ENCODE measurements at regions not wholly inside any gene's neighbourhood (a gene's known extent, or its start where the extent isn't known, plus 50 kb on each side); places are given as distances from the start of the nearest gene placed in this dataset.
"Not testable (repeated sequence)": the region's sequence is repeated elsewhere in the genome, so short reads cannot be mapped to it uniquely, and the experiment has no call there.

DNA sequence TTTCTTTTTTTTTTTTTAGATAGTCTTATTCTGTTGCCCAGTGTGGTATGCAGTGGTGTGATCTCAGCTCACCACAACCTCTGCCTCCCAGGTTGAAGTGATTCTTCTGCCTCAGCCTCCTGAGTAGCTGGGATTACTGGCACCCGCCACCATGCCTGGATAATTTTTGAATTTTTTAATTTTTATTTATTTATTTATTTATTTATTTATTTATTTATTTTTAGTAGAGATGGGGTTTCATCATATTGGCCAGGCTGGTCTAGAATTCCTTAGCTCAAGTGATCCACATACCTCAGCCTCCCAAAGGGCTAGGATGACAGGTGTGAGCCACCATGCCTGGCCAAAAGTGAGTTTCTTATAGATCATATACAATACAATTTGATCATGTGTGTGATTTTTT is 395.9 kb upstream of the IRX2 start:
- not testable (repeated sequence) for H3K27me3 ChIP-seq (ENCODE audit: control insufficient read depth, insufficient read depth, low read length); H3K27ac ChIP-seq (ENCODE audit: low read depth, low read length); H3K9me3 ChIP-seq (ENCODE audit: control insufficient read depth, insufficient read depth, low read depth, low read length); H3K4me1 ChIP-seq (ENCODE audit: control insufficient read depth, insufficient read depth, low read length); H3K4me3 ChIP-seq (ENCODE audit: low read depth, low read length); H3K36me3 ChIP-seq (ENCODE audit: control insufficient read depth, insufficient read depth, low read length); H3K9ac ChIP-seq (ENCODE audit: low read length)

GRCh38 chr5:3145641-3146040 is 394.2 kb upstream of the IRX2 start:
- Histone ChIP-seq H3K27me3 (ENCODE audit: control insufficient read depth, insufficient read depth, low read length) (no peaks in the 10 kb centered on the region), H3K9me3 (ENCODE audit: control insufficient read depth, insufficient read depth, low read depth, low read length) (no peaks in the 10 kb centered on the region), H3K4me1 (ENCODE audit: control insufficient read depth, insufficient read depth, low read length) (no peaks in the 10 kb centered on the region), H3K27ac (ENCODE audit: low read depth, low read length) (no peak overlapping the region), H3K4me3 (ENCODE audit: low read depth, low read length) (no peak overlapping the region), H3K9ac (ENCODE audit: low read length) (no peak overlapping the region), H3K36me3 (ENCODE audit: control insufficient read depth, insufficient read depth, low read length) (no peaks in the 10 kb centered on the region)

GRCh38 chr5:3143382-3143781 is 391.9 kb upstream of the IRX2 start:
- Histone ChIP-seq H3K9me3 (ENCODE audit: control insufficient read depth, insufficient read depth, low read depth, low read length) (no peaks in the 10 kb centered on the region), H3K4me1 (ENCODE audit: control insufficient read depth, insufficient read depth, low read length) (no peaks in the 10 kb centered on the region), H3K27ac (ENCODE audit: low read depth, low read length) (no peak overlapping the region), H3K4me3 (ENCODE audit: low read depth, low read length) (no peak overlapping the region), H3K9ac (ENCODE audit: low read length) (no peak overlapping the region), H3K27me3 (ENCODE audit: control insufficient read depth, insufficient read depth, low read length) (no peaks in the 10 kb centered on the region), H3K36me3 (ENCODE audit: control insufficient read depth, insufficient read depth, low read length) (no peaks in the 10 kb centered on the region)

- Histone ChIP-seq H3K36me3 (ENCODE audit: control insufficient read depth, insufficient read depth, low read length) (no peaks in the 10 kb centered on the region), H3K4me3 (ENCODE audit: low read depth, low read length) (no peak overlapping the region), H3K4me1 (ENCODE audit: control insufficient read depth, insufficient read depth, low read length) (no peaks in the 10 kb centered on the region)
Observed at GRCh38 chr5:3142261-3143027, 391.0 kb upstream of the IRX2 start.

GRCh38 chr5:3140117-3140516 is 388.6 kb upstream of the IRX2 start:
- H3K36me3 ChIP-seq (ENCODE audit: control insufficient read depth, insufficient read depth, low read length) = no peaks in the 10 kb centered on the region
- no peaks in the 10 kb centered on the region for H3K9me3 ChIP-seq (ENCODE audit: control insufficient read depth, insufficient read depth, low read depth, low read length)
- no peak overlapping the region for H3K9ac ChIP-seq (ENCODE audit: low read length)
- H3K4me1 ChIP-seq (ENCODE audit: control insufficient read depth, insufficient read depth, low read length) = no peaks in the 10 kb centered on the region
- H3K27me3 ChIP-seq (ENCODE audit: control insufficient read depth, insufficient read depth, low read length) = no peaks in the 10 kb centered on the region
- no peak overlapping the region for H3K27ac ChIP-seq (ENCODE audit: low read depth, low read length)
- H3K4me3 ChIP-seq (ENCODE audit: low read depth, low read length) = no peak overlapping the region

More at GRCh38 chr5:3142261-3143027, 391.0 kb upstream of the IRX2 start:
- Histone ChIP-seq H3K27ac (ENCODE audit: low read depth, low read length) (no peak overlapping the region), H3K9me3 (ENCODE audit: control insufficient read depth, insufficient read depth, low read depth, low read length) (no peaks in the 10 kb centered on the region), H3K27me3 (ENCODE audit: control insufficient read depth, insufficient read depth, low read length) (no peaks in the 10 kb centered on the region), H3K9ac (ENCODE audit: low read length) (no peak overlapping the region)

- Histone ChIP-seq H3K27me3 (ENCODE audit: control insufficient read depth, insufficient read depth, low read length) (no peaks in the 10 kb centered on the region), H3K4me3 (ENCODE audit: low read depth, low read length) (no peak overlapping the region), H3K27ac (ENCODE audit: low read depth, low read length) (no peak overlapping the region), H3K9me3 (ENCODE audit: control insufficient read depth, insufficient read depth, low read depth, low read length) (no peaks in the 10 kb centered on the region), H3K4me1 (ENCODE audit: control insufficient read depth, insufficient read depth, low read length) (no peaks in the 10 kb centered on the region), H3K9ac (ENCODE audit: low read length) (no peak overlapping the region), H3K36me3 (ENCODE audit: control insufficient read depth, insufficient read depth, low read length) (no peaks in the 10 kb centered on the region)
Observed at GRCh38 chr5:3139499-3139931, 388.0 kb upstream of the IRX2 start.

DNA sequence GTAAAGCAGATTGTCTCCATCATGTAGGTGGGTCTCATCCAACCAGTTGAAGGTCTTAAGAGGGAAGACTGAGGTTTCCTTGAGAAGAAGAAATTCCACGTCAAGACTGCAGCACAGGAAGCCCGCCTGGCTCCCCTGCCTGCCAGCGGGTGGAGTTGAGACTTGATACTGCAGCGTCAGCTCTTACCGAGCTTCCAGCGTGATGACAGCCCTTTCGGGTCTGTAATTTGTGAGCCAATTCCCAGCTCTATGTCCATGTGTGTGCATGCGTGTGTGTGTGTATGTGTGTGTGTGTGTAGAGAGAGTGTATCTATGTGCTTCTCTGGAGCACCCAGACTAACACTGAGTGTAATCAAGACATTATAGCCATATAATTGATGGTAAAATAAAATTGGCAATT is 379.7 kb upstream of the IRX2 start:
- H3K4me1 ChIP-seq (ENCODE audit: control insufficient read depth, insufficient read depth, low read length) = 0 out of 2 replicates have a peak, but pooled peaks cover 4% of the 10 kb centered on the region
- H3K27me3 ChIP-seq (ENCODE audit: control insufficient read depth, insufficient read depth, low read length) = no peaks in the 10 kb centered on the region; the same call in 1 of the 2 replicates

DNA sequence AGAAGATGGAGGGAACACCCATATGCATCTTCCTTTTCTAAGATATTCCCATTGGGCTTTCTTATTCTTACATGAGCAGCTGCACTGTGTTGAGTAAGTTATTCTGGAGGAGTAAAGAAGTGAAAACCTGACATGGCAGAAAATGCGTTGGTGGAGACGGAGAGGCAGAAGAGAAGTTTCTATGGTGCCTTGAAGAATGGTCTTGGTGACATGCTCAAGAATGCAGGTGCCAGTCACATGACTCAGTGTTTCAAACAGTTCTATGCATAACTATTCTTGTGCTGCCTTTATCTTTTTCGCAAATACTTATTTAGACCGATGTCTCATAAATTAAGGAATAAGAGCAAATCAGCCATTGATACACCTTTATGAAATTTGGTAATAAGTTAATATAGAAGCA is 377.8 kb upstream of the IRX2 start:
- H3K27me3 ChIP-seq (ENCODE audit: control insufficient read depth, insufficient read depth, low read length) = no peaks in the 10 kb centered on the region; the same call in 1 of the 2 replicates
- no peak overlapping the region for H3K9ac ChIP-seq (ENCODE audit: low read length)
- peaks cover 16% of the 10 kb centered on the region for H3K4me1 ChIP-seq (ENCODE audit: control insufficient read depth, insufficient read depth, low read length)
- no peaks in the 10 kb centered on the region for H3K9me3 ChIP-seq (ENCODE audit: control insufficient read depth, insufficient read depth, low read depth, low read length)
- H3K36me3 ChIP-seq (ENCODE audit: control insufficient read depth, insufficient read depth, low read length) = no peaks in the 10 kb centered on the region
- H3K4me3 ChIP-seq (ENCODE audit: low read depth, low read length) = no peak overlapping the region
- H3K27ac ChIP-seq (ENCODE audit: low read depth, low read length) = no peak overlapping the region

More for the DNA sequence above, 379.7 kb upstream of the IRX2 start:
- H3K9ac ChIP-seq (ENCODE audit: low read length) = no peak overlapping the region
- H3K9me3 ChIP-seq (ENCODE audit: control insufficient read depth, insufficient read depth, low read depth, low read length) = no peaks in the 10 kb centered on the region
- H3K4me3 ChIP-seq (ENCODE audit: low read depth, low read length) = no peak overlapping the region
- H3K36me3 ChIP-seq (ENCODE audit: control insufficient read depth, insufficient read depth, low read length) = no peaks in the 10 kb centered on the region
- no peak overlapping the region for H3K27ac ChIP-seq (ENCODE audit: low read depth, low read length)

- H3K27me3 ChIP-seq (ENCODE audit: control insufficient read depth, insufficient read depth, low read length) = peaks cover 6% of the 10 kb centered on the region; the same call in 1 of the 2 replicates
- no peak overlapping the region for H3K27ac ChIP-seq (ENCODE audit: low read depth, low read length)
- peaks cover 30% of the 10 kb centered on the region for H3K4me1 ChIP-seq (ENCODE audit: control insufficient read depth, insufficient read depth, low read length)
- no peaks in the 10 kb centered on the region for H3K36me3 ChIP-seq (ENCODE audit: control insufficient read depth, insufficient read depth, low read length)
- no peaks in the 10 kb centered on the region for H3K9me3 ChIP-seq (ENCODE audit: control insufficient read depth, insufficient read depth, low read depth, low read length)
- H3K4me3 ChIP-seq (ENCODE audit: low read depth, low read length) = no peak overlapping the region
- no peak overlapping the region for H3K9ac ChIP-seq (ENCODE audit: low read length)
Observed at GRCh38 chr5:3127423-3127911, 376.0 kb upstream of the IRX2 start.

- Histone ChIP-seq H3K27ac (ENCODE audit: low read depth, low read length) (no peak overlapping the region), H3K27me3 (ENCODE audit: control insufficient read depth, insufficient read depth, low read length) (peaks cover 15% of the 10 kb centered on the region), H3K9ac (ENCODE audit: low read length) (no peak overlapping the region), H3K4me3 (ENCODE audit: low read depth, low read length) (no peak overlapping the region), H3K9me3 (ENCODE audit: control insufficient read depth, insufficient read depth, low read depth, low read length) (no peaks in the 10 kb centered on the region), H3K4me1 (ENCODE audit: control insufficient read depth, insufficient read depth, low read length) (peaks cover 35% of the 10 kb centered on the region), H3K36me3 (ENCODE audit: control insufficient read depth, insufficient read depth, low read length) (no peaks in the 10 kb centered on the region)
Observed at GRCh38 chr5:3126639-3127038, 375.2 kb upstream of the IRX2 start.

DNA sequence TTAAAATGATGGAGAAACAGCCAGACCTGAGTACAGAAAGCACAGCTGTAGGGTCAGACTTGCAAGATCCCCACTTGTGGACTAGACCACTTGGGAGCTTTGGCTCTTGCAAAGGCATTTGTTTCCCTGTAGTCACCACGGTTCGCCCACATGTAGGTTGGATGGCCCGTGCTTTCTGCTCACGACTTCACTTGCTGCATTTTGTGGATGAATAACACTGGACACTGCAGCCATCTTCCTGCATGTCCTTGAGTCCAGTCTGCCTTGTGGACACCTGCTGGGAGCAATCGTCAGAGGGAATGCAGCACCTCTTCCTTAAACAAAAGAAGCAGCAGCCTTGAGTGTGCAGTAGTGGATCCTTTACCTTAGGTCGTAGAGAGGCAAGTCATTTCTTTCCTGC is 372.9 kb upstream of the IRX2 start:
- Histone ChIP-seq H3K9me3 (ENCODE audit: control insufficient read depth, insufficient read depth, low read depth, low read length) (no peaks in the 10 kb centered on the region), H3K9ac (ENCODE audit: low read length) (peak overlapping the region; percentile 43), H3K4me1 (ENCODE audit: control insufficient read depth, insufficient read depth, low read length) (peaks cover 57% of the 10 kb centered on the region), H3K36me3 (ENCODE audit: control insufficient read depth, insufficient read depth, low read length) (no peaks in the 10 kb centered on the region), H3K27ac (ENCODE audit: low read depth, low read length) (no peak overlapping the region), H3K27me3 (ENCODE audit: control insufficient read depth, insufficient read depth, low read length) (peaks cover 37% of the 10 kb centered on the region), H3K4me3 (ENCODE audit: low read depth, low read length) (no peak overlapping the region)
